Small intestine (tissue), 7 donors: ENCODE measurements at regions not wholly inside any gene's neighbourhood (a gene's known extent, or its start where the extent isn't known, plus 50 kb on each side); places are given as distances from the start of the nearest gene placed in this dataset.

ENCODE experiments used
- DNase-seq, 2 donors: peaks; one replicate each; pipeline versions ENCODE4 v3.0.0 to v3.0.0-alpha.2; 2013
- FAIRE-seq: peaks from 2 replicates; lab custom pipeline; 2012; peaks lifted over from hg19 to GRCh38; lab: Jason Lieb, UNC
- H3K27ac ChIP-seq, 3 donors: one replicate each; pipeline ENCODE4 v1.5.1; 2013; ENCODE audit warnings: low read length in 2 of 3, mild to moderate bottlenecking in 2 of 3, control low read depth in 1 of 3, inconsistent platforms in 1 of 3, low read depth in 1 of 3, moderate library complexity in 1 of 3
- H3K27me3 ChIP-seq, 3 donors: one replicate each; pipeline ENCODE4 v1.6.1; 2013; ENCODE audit warnings: low read length in 3 of 3, inconsistent platforms in 1 of 3; ENCODE audit not compliant: control insufficient read depth in 3 of 3, insufficient read depth in 3 of 3
- H3K36me3 ChIP-seq, 3 donors: one replicate each; pipeline ENCODE4 v1.6.1; 2013; ENCODE audit warnings: low read length in 3 of 3, inconsistent platforms in 1 of 3, low read depth in 1 of 3, mild to moderate bottlenecking in 1 of 3, moderate library complexity in 1 of 3; ENCODE audit not compliant: control insufficient read depth in 3 of 3, insufficient read depth in 2 of 3
- H3K4me1 ChIP-seq, 3 donors: one replicate each; pipeline ENCODE4 v1.6.1; 2013; ENCODE audit warnings: low read length in 2 of 3, inconsistent platforms in 1 of 3, low read depth in 1 of 3, mild to moderate bottlenecking in 1 of 3, moderate library complexity in 1 of 3; ENCODE audit not compliant: control insufficient read depth in 3 of 3, insufficient read depth in 2 of 3
- H3K4me3 ChIP-seq, 3 donors: one replicate each; pipeline ENCODE4 v1.5.1; 2013; ENCODE audit warnings: low read length in 3 of 3, control low read depth in 1 of 3, inconsistent platforms in 1 of 3, low read depth in 1 of 3, mild to moderate bottlenecking in 1 of 3, moderate library complexity in 1 of 3
- H3K9me3 ChIP-seq, 2 donors: one replicate each; pipeline ENCODE4 v1.6.1; 2013; ENCODE audit warnings: low read depth in 1 of 2, low read length in 1 of 2; ENCODE audit not compliant: control insufficient read depth in 2 of 2, insufficient read depth in 1 of 2
- WGBS, 3 donors: extraction: QIAGEN DNeasy Blood & Tissue Kit; methylation state at CpG; one replicate each; pipeline ENCODE4 v1.1.7; 2013; 5-methylcytosine and 5-hydroxymethylcytosine counted together
- donor health status: healthy with polysubstance abuse.
- donor health status: control.
- donor health status: control.
- donor health status: Bipolar disorder and iron deficiency.
- donor health status: healthy.

DNA sequence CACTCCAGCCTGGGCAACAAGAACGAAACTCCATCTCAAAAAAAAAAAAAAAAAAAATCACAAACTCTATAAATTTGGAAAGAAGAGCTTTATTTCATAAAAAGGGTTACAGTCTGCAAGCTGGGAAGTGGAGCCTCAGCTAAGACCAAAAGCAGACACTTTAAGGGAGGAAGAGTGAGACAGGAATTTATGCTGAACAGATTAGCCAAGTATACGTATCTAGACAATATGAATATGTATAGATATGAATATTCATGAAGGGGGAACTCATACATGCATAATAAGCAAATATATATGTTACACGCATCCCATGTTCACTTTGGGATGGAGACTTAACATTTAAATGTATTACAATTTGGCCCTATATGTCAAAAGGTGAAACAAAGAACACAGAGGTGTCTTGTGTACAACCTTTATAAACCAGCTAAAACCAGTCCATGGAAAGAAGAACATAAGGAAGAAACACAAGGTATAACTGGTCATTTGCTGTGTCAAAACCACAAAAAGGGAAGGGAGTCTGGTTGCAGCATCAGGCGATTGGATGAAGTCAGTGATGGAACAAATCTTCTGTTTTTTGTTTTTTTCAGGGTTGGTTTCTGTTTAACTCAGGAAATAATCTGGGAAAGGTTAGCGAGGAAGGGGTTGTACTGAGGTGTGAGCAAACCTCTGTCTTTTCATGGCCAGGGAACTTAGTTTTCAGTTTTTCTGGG, 130.0 kb upstream of the MAOA start:
- FAIRE-seq (no peak), DNase-seq (no peak)
- no peak overlapping the region for H3K4me3 ChIP-seq
- H3K9me3 ChIP-seq = peaks cover 0 to 3% of the 10 kb centered on the region in 2 donors
- no peaks in the 10 kb centered on the region for H3K27me3 ChIP-seq
- H3K4me1 ChIP-seq = no peaks in the 10 kb centered on the region
- no peaks in the 10 kb centered on the region for H3K36me3 ChIP-seq
- H3K27ac ChIP-seq = no peak overlapping the region
- WGBS, 3 donors = 66 to 89% (median 89%) methylated on average over 5 of the region's 5 CpGs

DNA sequence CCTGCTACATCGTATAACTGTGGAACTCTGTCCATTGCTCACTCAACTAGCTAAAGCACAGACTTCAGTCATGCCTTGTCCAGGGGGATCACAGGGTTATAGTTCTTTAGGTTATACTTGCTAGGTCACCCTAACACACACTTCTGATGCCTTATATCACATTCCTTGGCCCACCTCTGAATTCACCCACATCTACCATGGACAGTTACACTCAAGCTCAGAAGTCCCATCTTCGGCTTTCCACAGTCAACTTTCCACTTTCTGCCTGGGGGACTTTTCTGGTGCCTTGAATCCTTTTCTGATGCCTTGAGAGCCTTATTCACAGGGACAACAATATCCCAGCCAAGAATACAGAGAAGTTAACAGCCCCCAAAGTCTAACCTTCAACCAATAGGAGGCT, 129.2 kb upstream of the MAOA start:
- no peak overlapping the region for H3K4me3 ChIP-seq
- DNase-seq (no peak), FAIRE-seq (no peak)
- H3K27ac ChIP-seq = no peak overlapping the region
- WGBS, 3 donors = 87 to 92% (median 88%) methylated on average over 2 of the region's 2 CpGs
- H3K4me1 ChIP-seq = no peaks in the 10 kb centered on the region
- no peaks in the 10 kb centered on the region for H3K27me3 ChIP-seq
- peaks cover 0 to 3% of the 10 kb centered on the region in 2 donors for H3K9me3 ChIP-seq
- H3K36me3 ChIP-seq = no peaks in the 10 kb centered on the region

DNA sequence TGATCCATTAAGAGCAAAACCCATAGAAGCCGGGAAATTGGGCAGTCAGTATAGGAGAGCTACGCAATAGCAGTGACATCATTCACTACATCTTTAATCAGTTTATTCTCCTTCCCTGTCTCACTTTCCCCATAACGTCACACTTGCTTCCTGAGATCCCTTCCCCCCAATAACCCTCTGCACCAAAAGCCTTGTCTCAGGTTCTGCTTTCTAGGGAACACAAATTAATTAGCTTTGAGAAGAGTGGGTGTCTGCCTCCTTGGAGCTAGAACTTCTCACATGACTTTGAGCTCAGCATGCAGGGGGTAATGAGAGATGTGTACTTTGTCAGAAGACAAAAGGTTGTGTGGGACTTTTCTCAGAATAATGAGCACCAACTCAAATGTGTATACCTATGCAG, 128.3 kb upstream of the MAOA start:
- no peak overlapping the region for H3K27ac ChIP-seq
- FAIRE-seq = no peak
- no peak overlapping the region for H3K4me3 ChIP-seq
- no peaks in the 10 kb centered on the region for H3K36me3 ChIP-seq
- no peaks in the 10 kb centered on the region for H3K4me1 ChIP-seq
- DNase-seq = no peak
- 79 to 84% (median 83%) methylated on average over 3 of the region's 3 CpGs for WGBS, 3 donors
- no peaks in the 10 kb centered on the region for H3K27me3 ChIP-seq
- H3K9me3 ChIP-seq = peaks cover 0 to 3% of the 10 kb centered on the region in 2 donors

DNA sequence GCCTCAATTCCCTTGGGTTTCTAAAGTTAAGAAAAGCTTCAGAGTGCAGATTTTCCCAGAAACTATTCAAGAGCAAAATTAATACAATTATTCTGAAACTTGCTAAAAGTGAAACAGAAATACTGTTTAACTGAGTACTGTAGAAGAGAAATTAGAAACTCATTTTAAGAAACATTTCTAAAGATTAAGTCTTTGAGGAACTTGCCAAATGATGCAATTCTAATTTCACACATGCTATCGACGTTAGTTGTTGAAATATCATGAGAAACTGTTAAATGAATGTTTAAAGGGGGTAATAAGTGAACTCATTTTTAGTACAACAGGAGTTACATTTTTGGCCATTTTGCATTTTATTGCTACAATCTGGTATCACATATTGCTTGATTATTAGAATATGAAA, 125.3 kb upstream of the MAOA start:
- DNase-seq (no peak), FAIRE-seq (no peak)
- Histone ChIP-seq H3K36me3 (no peaks in the 10 kb centered on the region), H3K4me1 (no peaks in the 10 kb centered on the region), H3K4me3 (no peak overlapping the region), H3K27me3 (no peaks in the 10 kb centered on the region), H3K9me3 (peaks cover 0 to 3% of the 10 kb centered on the region in 2 donors), H3K27ac (no peak overlapping the region)
- 52 to 85% (median 64%) methylated on average over 2 of the region's 2 CpGs for WGBS, 3 donors

DNA sequence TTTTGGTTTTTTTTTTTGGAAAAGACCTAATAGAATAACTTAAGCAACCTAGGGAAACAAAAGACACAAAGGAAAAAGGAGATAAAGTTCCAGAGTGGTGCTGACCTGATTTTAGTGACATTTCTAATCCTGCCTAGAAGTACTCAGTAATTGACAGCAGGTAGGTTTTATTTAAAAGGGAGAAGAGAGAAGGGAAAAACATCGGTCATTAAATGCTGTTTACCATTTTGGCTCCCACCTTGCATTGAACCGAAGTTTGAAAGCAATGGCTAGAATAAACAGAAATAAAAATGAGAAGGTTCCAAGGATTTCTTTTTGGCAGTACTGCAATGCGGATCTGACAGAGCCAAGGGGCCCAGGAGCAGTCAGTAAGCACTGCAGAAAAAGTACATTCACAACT, 115.8 kb upstream of the MAOA start:
- no peaks in the 10 kb centered on the region for H3K4me1 ChIP-seq
- no peak overlapping the region for H3K27ac ChIP-seq
- H3K36me3 ChIP-seq = no peaks in the 10 kb centered on the region
- H3K27me3 ChIP-seq = no peaks in the 10 kb centered on the region
- 72 to 82% (median 80%) methylated on average over 3 of the region's 3 CpGs for WGBS, 3 donors
- H3K9me3 ChIP-seq = no peaks in the 10 kb centered on the region
- no peak overlapping the region for H3K4me3 ChIP-seq
- DNase-seq = no peak
- no peak for FAIRE-seq

DNA sequence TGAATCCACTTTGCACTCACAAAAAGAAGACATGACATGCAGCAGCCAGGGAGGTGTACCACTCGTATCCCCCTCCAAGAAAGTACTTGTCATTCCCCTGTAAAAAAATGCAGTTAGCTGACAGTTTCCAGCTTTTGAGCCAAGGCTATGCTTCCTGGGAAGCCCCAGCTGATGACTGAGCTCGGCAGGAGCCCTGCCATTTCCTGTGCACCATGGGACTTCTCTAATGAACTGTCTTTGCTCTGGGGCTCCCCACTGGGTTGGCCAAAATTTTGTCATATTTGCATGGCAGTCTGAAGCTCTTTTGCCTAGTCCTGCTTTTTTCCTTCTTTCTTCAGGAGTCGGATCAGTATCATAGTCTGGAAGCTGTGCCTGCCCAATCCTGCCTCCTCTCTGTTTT, 104.5 kb upstream of the MAOA start:
- Histone ChIP-seq H3K4me1 (peaks cover 0 to 14% (median 0%) of the 10 kb centered on the region in 3 donors), H3K9me3 (peaks cover 0 to 12% of the 10 kb centered on the region in 2 donors), H3K36me3 (no peaks in the 10 kb centered on the region), H3K27ac (peak overlapping the region; percentile 1 to 67 (median 27)), H3K4me3 (no peak overlapping the region), H3K27me3 (no peaks in the 10 kb centered on the region)
- FAIRE-seq (no peak), DNase-seq (no peak)
- WGBS, 3 donors = 18 to 31% (median 21%) methylated on average over 3 of the region's 3 CpGs

DNA sequence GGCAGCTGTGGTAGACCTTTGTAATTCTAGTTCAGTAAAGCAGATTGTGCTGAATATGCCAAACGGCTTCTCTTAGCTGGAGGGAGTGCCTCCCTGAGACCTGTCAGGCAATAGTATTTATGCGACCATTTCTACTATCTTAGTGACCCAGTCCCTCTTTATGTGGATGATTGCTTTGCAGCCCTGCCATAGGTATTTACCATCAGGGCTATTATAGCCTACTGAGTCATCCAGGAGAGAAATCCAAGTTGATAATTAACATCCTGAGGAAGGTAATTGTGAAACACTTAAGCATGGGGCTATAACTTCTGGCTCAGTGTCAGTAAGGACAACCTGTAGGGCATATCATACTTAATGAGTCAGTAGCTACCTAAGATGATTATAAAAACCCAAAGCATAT, 103.9 kb upstream of the MAOA start:
- Histone ChIP-seq H3K27me3 (no peaks in the 10 kb centered on the region), H3K36me3 (no peaks in the 10 kb centered on the region), H3K4me3 (no peak overlapping the region), H3K27ac (peak overlapping the region; percentile 1 to 67 (median 27)), H3K4me1 (peaks cover 0 to 14% (median 0%) of the 10 kb centered on the region in 3 donors), H3K9me3 (peaks cover 0 to 12% of the 10 kb centered on the region in 2 donors)
- peak; percentile 83 to 89 for DNase-seq
- peak; percentile 91 for FAIRE-seq
- WGBS, 3 donors = 0 to 58% (median 23%) methylated on average over 2 of the region's 2 CpGs

DNA sequence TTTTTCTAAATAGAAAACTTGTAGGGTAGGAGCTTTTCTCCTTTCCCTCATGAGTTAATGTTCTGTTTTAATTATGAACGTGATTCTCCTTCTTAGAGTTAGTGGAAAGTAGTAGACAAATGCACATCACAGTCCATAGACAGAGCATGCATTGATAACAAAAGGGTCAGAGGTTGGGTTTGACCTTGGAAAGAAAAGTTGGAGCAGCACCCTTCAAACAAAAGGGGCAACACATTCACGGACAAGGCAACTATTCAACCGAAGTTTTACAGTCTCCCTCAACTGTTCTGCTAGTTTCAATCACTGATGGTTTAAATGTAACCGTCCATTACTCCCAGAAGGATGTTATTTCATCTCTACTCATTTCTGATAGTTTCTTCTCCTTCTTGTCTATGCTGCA, 103.4 kb upstream of the MAOA start:
- DNase-seq = no peak
- Histone ChIP-seq H3K27me3 (no peaks in the 10 kb centered on the region), H3K36me3 (no peaks in the 10 kb centered on the region), H3K9me3 (peaks cover 0 to 12% of the 10 kb centered on the region in 2 donors), H3K4me1 (peaks cover 0 to 14% (median 0%) of the 10 kb centered on the region in 3 donors), H3K4me3 (no peak overlapping the region), H3K27ac (peak overlapping the region in 2 of 3 donors; percentile 17 to 36)
- FAIRE-seq = no peak
- whole genome bisulfite sequencing, 3 donors = 30 to 64% (median 40%) methylated on average over 4 of the region's 4 CpGs

DNA sequence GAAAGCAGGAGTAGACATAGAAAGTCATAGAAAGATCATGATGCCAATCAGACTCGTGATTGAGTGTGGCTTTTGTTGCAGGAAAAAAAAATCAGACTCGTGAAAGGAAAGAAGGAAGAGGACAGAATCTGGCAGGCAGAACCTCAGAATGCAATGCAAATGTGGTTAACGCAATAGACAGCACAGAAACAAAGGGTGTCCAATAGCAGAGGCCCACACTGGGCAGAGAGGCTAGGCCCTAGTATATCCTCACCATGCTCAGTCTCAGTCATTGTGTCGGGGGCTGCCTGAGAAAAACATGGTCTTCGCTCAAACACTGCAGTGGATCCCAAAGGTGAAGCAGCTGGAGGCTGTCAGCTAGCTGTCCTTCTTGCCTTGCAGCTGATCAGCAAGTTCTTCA, 102.8 kb upstream of the MAOA start:
- WGBS, 3 donors = 65 to 68% (median 66%) methylated on average over 5 of the region's 5 CpGs

More for the DNA sequence above, 102.8 kb upstream of the MAOA start:
- no peaks in the 10 kb centered on the region for H3K36me3 ChIP-seq
- no peaks in the 10 kb centered on the region for H3K27me3 ChIP-seq
- peaks cover 0 to 14% (median 0%) of the 10 kb centered on the region in 3 donors for H3K4me1 ChIP-seq
- no peak overlapping the region for H3K4me3 ChIP-seq
- DNase-seq = no peak
- H3K27ac ChIP-seq = peak overlapping the region in 1 of 3 donors; percentile 36
- no peak for FAIRE-seq
- peaks cover 0 to 12% of the 10 kb centered on the region in 2 donors for H3K9me3 ChIP-seq
